Endothelial cell of umbilical vein (primary cell): ENCODE measurements at regions not wholly inside any gene's neighbourhood (a gene's known extent, or its start where the extent isn't known, plus 50 kb on each side); places are given as distances from the start of the nearest gene placed in this dataset.

ENCODE experiments used
- BruUV-seq: library from RNA; stranded (reverse); fragments of 400-500 nt; replicated peaks from 2 replicates; lab custom pipeline; 2021; lab: Mats Ljungman, UMichigan
- CTCF ChIA-PET: fragments of 300-600, 350-600 bp; sonication (Branson Sonifier 250); formaldehyde crosslinking; loops from one replicate; lab custom pipeline; 2021; ENCODE audit warnings: antibody characterized with exemption, inconsistent platforms; lab: Charles Lee
- POLR2A ChIA-PET: fragments of 300-600, 350-600 bp; sonication (Branson Sonifier 250); formaldehyde crosslinking; loops from one replicate; lab custom pipeline; 2021; ENCODE audit warnings: antibody characterized with exemption, inconsistent platforms; lab: Charles Lee
- DNase-seq: peaks from one replicate; pipeline ENCODE4 v3.0.0-alpha.2; 2011; ENCODE audit warnings: low read depth, low spot score
- FAIRE-seq: peaks from 2 replicates; lab custom pipeline; 2011; peaks lifted over from hg19 to GRCh38; lab: Jason Lieb, UNC
- H2AFZ ChIP-seq: 2 replicates; pipeline ENCODE4 v1.6.0; 2012; ENCODE audit warnings: low read depth, low read length, control low read depth, inconsistent platforms
- H3K27ac ChIP-seq: 2 replicates; pipeline ENCODE4 v1.5.1; 2011; ENCODE audit warnings: low read depth, mild to moderate bottlenecking, control low read depth, low read length, moderate library complexity; ENCODE audit not compliant: insufficient read depth
- H3K27me3 ChIP-seq, 2 experiments: 2 replicates each; pipeline versions ENCODE4 v1.6.0 to v1.6.1; 2011; ENCODE audit warnings: low read length in 2 of 2, mixed read lengths in 1 of 2; ENCODE audit not compliant: control insufficient read depth in 2 of 2, insufficient read depth in 2 of 2
- H3K36me3 ChIP-seq, 2 experiments: 2 replicates in 1 of 2; 3 replicates in 1 of 2; pipeline ENCODE4 v1.5.1; 2011; ENCODE audit warnings: low read length in 2 of 2, mild to moderate bottlenecking in 1 of 2, moderate library complexity in 1 of 2; ENCODE audit not compliant: control insufficient read depth in 2 of 2, insufficient read depth in 2 of 2; ENCODE audit errors: extremely low read depth in 1 of 2
- H3K4me1 ChIP-seq: 3 replicates; pipeline ENCODE4 v1.5.1; 2011; ENCODE audit warnings: mild to moderate bottlenecking, low read length; ENCODE audit not compliant: control insufficient read depth, insufficient read depth; ENCODE audit errors: extremely low read depth
- H3K4me2 ChIP-seq: 2 replicates; pipeline ENCODE4 v1.6.1; 2011; ENCODE audit warnings: low read length, control low read depth, mixed read lengths; ENCODE audit not compliant: insufficient read depth
- H3K4me3 ChIP-seq, 3 experiments: fragments of 200-600 bp in 1 of 3; sonication (generic), shearing (Covaris generic) in 1 of 3; replicated peaks in 1 of 3; 2 replicates each; pipeline ENCODE4 v1.5.1; 2011 to 2016; ENCODE audit warnings: control low read depth in 3 of 3, low read length in 3 of 3, mild to moderate bottlenecking in 2 of 3, inconsistent platforms in 1 of 3, low read depth in 1 of 3, moderate library complexity in 1 of 3; ENCODE audit not compliant: insufficient read depth in 1 of 3
- H3K79me2 ChIP-seq: 2 replicates; pipeline ENCODE4 v1.6.0; 2012; ENCODE audit warnings: low read length, inconsistent platforms; ENCODE audit not compliant: control insufficient read depth, insufficient read depth
- H3K9ac ChIP-seq: replicated peaks from 2 replicates; pipeline ENCODE3; 2011; ENCODE audit warnings: low read length, control low read depth; ENCODE audit not compliant: insufficient read depth; ENCODE audit errors: extremely low read depth
- H3K9me1 ChIP-seq: replicated peaks from 3 replicates; pipeline ENCODE4 v1.6.0; 2011; ENCODE audit warnings: mild to moderate bottlenecking, low read length; ENCODE audit not compliant: control insufficient read depth, insufficient read depth; ENCODE audit errors: extremely low read depth
- H3K9me3 ChIP-seq: replicated peaks from 2 replicates; pipeline ENCODE4 v1.5.1; 2012; ENCODE audit warnings: low read length, inconsistent platforms; ENCODE audit not compliant: control insufficient read depth, insufficient read depth
- H4K20me1 ChIP-seq: replicated peaks from 2 replicates; pipeline ENCODE3; 2011; ENCODE audit warnings: mild to moderate bottlenecking, low read length; ENCODE audit not compliant: control insufficient read depth, insufficient read depth; ENCODE audit errors: extremely low read depth
- CTCF ChIP-seq, 2 donors: IDR thresholded peaks; 1 replicate in 1 of 2; 2 replicates in 1 of 2; pipeline ENCODE4 v1.5.1; 2011; ENCODE audit warnings: low read length in 2 of 2, mild to moderate bottlenecking in 2 of 2, moderate library complexity in 2 of 2, control low read depth in 1 of 2, inconsistent platforms in 1 of 2, low read depth in 1 of 2; ENCODE audit not compliant: insufficient read depth in 1 of 2; ENCODE audit errors: extremely low read depth in 1 of 2
- EZH2 ChIP-seq: IDR thresholded peaks from 2 replicates; pipeline ENCODE4 v1.6.1; 2012; ENCODE audit warnings: borderline replicate concordance, low read depth, mild to moderate bottlenecking, moderate library complexity, low read length, inconsistent platforms; ENCODE audit not compliant: severe bottlenecking
- FOS ChIP-seq: IDR thresholded peaks from 2 replicates; pipeline ENCODE4 v1.6.1; 2011; ENCODE audit warnings: mild to moderate bottlenecking, low read length, moderate library complexity, borderline replicate concordance; ENCODE audit not compliant: insufficient read depth
- GATA2 ChIP-seq: IDR thresholded peaks from 2 replicates; pipeline ENCODE4 v1.7.0; 2011; ENCODE audit warnings: low read depth, mild to moderate bottlenecking, moderate library complexity, mixed read lengths, low read length; ENCODE audit not compliant: insufficient read length, insufficient read depth
- JUN ChIP-seq: IDR thresholded peaks from 2 replicates; pipeline ENCODE4 v1.6.1; 2011; ENCODE audit warnings: borderline replicate concordance, low read depth; ENCODE audit not compliant: insufficient read length, insufficient read depth
- MAX ChIP-seq: IDR thresholded peaks from 2 replicates; pipeline ENCODE4 v1.6.1; 2011; ENCODE audit not compliant: insufficient read depth, insufficient read length
- MYC ChIP-seq: IDR thresholded peaks from one replicate; pipeline ENCODE4 v1.6.1; 2011; ENCODE audit warnings: mild to moderate bottlenecking, low read depth, low read length
- POLR2A ChIP-seq: IDR thresholded peaks from 2 replicates; pipeline ENCODE4 v1.6.1; 2012; ENCODE audit warnings: low read depth, mild to moderate bottlenecking, control low read depth, low read length
- POLR2AphosphoS5 ChIP-seq: IDR thresholded peaks from 2 replicates; pipeline ENCODE4 v1.6.1; 2012; ENCODE audit warnings: low read depth, mild to moderate bottlenecking, control low read depth, low read length, moderate library complexity; ENCODE audit not compliant: insufficient read depth
- dilution Hi-C: fragments of 300-500 bp; cut with MboI; formaldehyde crosslinking; loops from one replicate; pipeline ENCODE4 v1.15.0; 2019; ENCODE audit warnings: low sequenced_read_pairs; ENCODE audit not compliant: extremely low pct_ligation_motif_present
- intact Hi-C: fragments of 100-400 bp; cut with micrococcal nuclease; formaldehyde crosslinking; loops from one replicate; pipeline ENCODE4 v1.10.0; 2022

GRCh38 chr1:88434836-88435235 lies 249.2 kb upstream of the PKN2 start:
- no peaks in the 10 kb centered on the region for H3K79me2 ChIP-seq
- DNase-seq (no peak), FAIRE-seq (no peak)
- ChIA-PET POLR2A (no interaction called here), CTCF (no interaction called here)
- H3K27me3 ChIP-seq: no peaks in the 10 kb centered on the region
- intact Hi-C loops: no loop called here
- H3K36me3 ChIP-seq: no peaks in the 10 kb centered on the region
- no peak overlapping the region for H2AFZ ChIP-seq
- H3K9me3 ChIP-seq: no peaks in the 10 kb centered on the region
- H3K9ac ChIP-seq: no peak overlapping the region
- dilution Hi-C loops: no loop called here
- H3K4me3 ChIP-seq: no peak overlapping the region
- no TSS peak for BruUV-seq
- H3K9me1 ChIP-seq: no peaks in the 10 kb centered on the region
- H4K20me1 ChIP-seq: no peaks in the 10 kb centered on the region
- H3K4me1 ChIP-seq: no peaks in the 10 kb centered on the region
- no peak overlapping the region for H3K4me2 ChIP-seq
- no peak overlapping the region for H3K27ac ChIP-seq
- no peak for TF ChIP-seq FOS
- no peak for TF ChIP-seq MAX
- no peak for TF ChIP-seq MYC
- no peak for TF ChIP-seq POLR2A
- TF ChIP-seq GATA2: no peak
- no peak for TF ChIP-seq EZH2
- no peak for TF ChIP-seq JUN
- no peak for TF ChIP-seq CTCF (IDR thresholded peaks at IDR 0.05; ENCODE audit: extremely low read depth in 1 of 2, insufficient read depth in 1 of 2, low read depth in 1 of 2, low read length in 2 of 2)
- no peak for TF ChIP-seq POLR2AphosphoS5
